ENCODE measurements at regions not wholly inside any gene's neighbourhood (a gene's known extent, or its start where the extent isn't known, plus 50 kb on each side); places are given as distances from the start of the nearest gene placed in this dataset.

- no peak overlapping the region for H2BK20ac ChIP-seq (ENCODE audit: low read depth, low read length, poor library complexity, severe bottlenecking)
- no peak overlapping the region for H2BK5ac ChIP-seq (ENCODE audit: insufficient read length, low read length)
- no peak overlapping the region for H3K27ac Mint-ChIP-seq
- no peaks in the 10 kb centered on the region for H3K23me2 ChIP-seq (ENCODE audit: insufficient read length, low read depth, low read length, poor library complexity, severe bottlenecking)
- H3K18ac ChIP-seq (ENCODE audit: insufficient read length, low read depth, low read length) = no peak overlapping the region
- no peak overlapping the region for H4K8ac ChIP-seq (replicated peaks; ENCODE audit: insufficient read length, low read depth, low read length)
- no peaks in the 10 kb centered on the region; a peak in 1 of 7 replicates for H3K36me3 Mint-ChIP-seq (ENCODE audit: insufficient read depth in 1 of 3, low read depth in 3 of 3)
- H3K79me1 ChIP-seq (ENCODE audit: insufficient read depth, low read depth, low read length, poor library complexity, severe bottlenecking) = no peaks in the 10 kb centered on the region
- no peaks in the 10 kb centered on the region for H3K9me3 ChIP-seq (ENCODE audit: control insufficient read depth, low read depth, low read length)
- WGBS (ENCODE audit: extremely low coverage, insufficient read length, low lambda C conversion rate) = no CpG with 5 or more reads among the region's 1 CpG
- H2AK5ac ChIP-seq (ENCODE audit: insufficient read length, low read length) = no peak overlapping the region
- peaks cover 9 to 19% of the 10 kb centered on the region in 2 experiments for H3K4me1 Mint-ChIP-seq
- H3T11ph ChIP-seq (ENCODE audit: low read length) = no peak overlapping the region
- H4K91ac ChIP-seq (ENCODE audit: insufficient read length, low read depth, low read length) = no peak overlapping the region
- no peak overlapping the region for H2BK12ac ChIP-seq (ENCODE audit: insufficient read length, low read depth, low read length)
- H3K4me3 Mint-ChIP-seq = no peak overlapping the region
- H3K14ac ChIP-seq (ENCODE audit: insufficient read depth, low read length) = no peak overlapping the region
- H3K79me2 ChIP-seq (ENCODE audit: insufficient read depth, low read length) = no peaks in the 10 kb centered on the region
- no peak for DNase-seq
- no peak overlapping the region for H3K23ac ChIP-seq (ENCODE audit: insufficient read length, low read depth, low read length)
- no peaks in the 10 kb centered on the region; a peak in 2 of 5 replicates for H3K9me3 Mint-ChIP-seq
- H3K56ac ChIP-seq (ENCODE audit: insufficient read length, low read depth, low read length) = no peak overlapping the region
- H3K4me2 ChIP-seq (ENCODE audit: insufficient read depth, insufficient read length, low read length) = no peak overlapping the region
- no peak overlapping the region for H2AFZ ChIP-seq (ENCODE audit: low read length)
- no peaks in the 10 kb centered on the region for H4K20me1 ChIP-seq (ENCODE audit: control insufficient read depth, insufficient read depth, insufficient read length)
- no peak overlapping the region for H4K5ac ChIP-seq (ENCODE audit: insufficient read length, low read depth, low read length)
- no peak overlapping the region for H3K27ac ChIP-seq (ENCODE audit: insufficient read length, low read depth, low read length)
- H3K4me1 ChIP-seq (ENCODE audit: insufficient read depth, low read length) = no peaks in the 10 kb centered on the region
- H3K27me3 Mint-ChIP-seq (ENCODE audit: low read depth) = no peaks in the 10 kb centered on the region
- H3K27me3 ChIP-seq (ENCODE audit: insufficient read depth, low read length) = no peaks in the 10 kb centered on the region
- no peak overlapping the region for H3K4ac ChIP-seq (ENCODE audit: low read depth, low read length)
- H2BK15ac ChIP-seq (ENCODE audit: low read depth, low read length) = no peak overlapping the region
- H2BK120ac ChIP-seq (ENCODE audit: low read depth, low read length, poor library complexity, severe bottlenecking) = no peak overlapping the region
- H3K9ac ChIP-seq (ENCODE audit: extremely low read depth, insufficient read length, low read length) = no peak overlapping the region
- no peak for TF ChIP-seq CTCF (conservative IDR thresholded peaks at IDR 0.05)
Observed at GRCh38 chr18:10241579-10241978, 212.9 kb upstream of the APCDD1 start.

All from H9 (cell line).